Mesothelial cell of epicardium (in vitro differentiated cells): ENCODE measurements at regions not wholly inside any gene's neighbourhood (a gene's known extent, or its start where the extent isn't known, plus 50 kb on each side); places are given as distances from the start of the nearest gene placed in this dataset.
"Not testable (repeated sequence)": the region's sequence is repeated elsewhere in the genome, so short reads cannot be mapped to it uniquely, and the experiment has no call there.

Experiments
- DNase-seq, 2 experiments: peaks; one replicate each; pipeline ENCODE4 v3.0.0; 2021; ENCODE audit warnings: low spot score in 2 of 2; ENCODE audit not compliant: unreplicated experiment in 2 of 2
- H3K27ac Mint-ChIP-seq: 2 replicates; pipeline ENCODE4 v1.8.0; 2021; ENCODE audit warnings: mixed read lengths
- H3K27me3 Mint-ChIP-seq: 2 replicates; pipeline ENCODE4 v1.8.0; 2021; ENCODE audit warnings: low read depth, mixed read lengths
- H3K36me3 Mint-ChIP-seq: 2 replicates; pipeline ENCODE4 v1.8.0; 2021; ENCODE audit warnings: mixed read lengths
- H3K4me1 Mint-ChIP-seq: 2 replicates; pipeline ENCODE4 v1.8.0; 2021; ENCODE audit warnings: mixed read lengths
- H3K4me3 Mint-ChIP-seq: 2 replicates; pipeline ENCODE4 v1.8.0; 2021; ENCODE audit warnings: mild to moderate bottlenecking, moderate library complexity, mixed read lengths
- H3K9me3 Mint-ChIP-seq: 2 replicates; pipeline ENCODE4 v1.8.0; 2021; ENCODE audit warnings: mixed read lengths
- CTCF ChIP-seq: fragments of 200-600 bp; sonication (generic); IDR thresholded peaks from one replicate; pipeline ENCODE4 v1.5.0; 2021; ENCODE audit warnings: antibody characterized with exemption; ENCODE audit not compliant: unreplicated experiment

- TF ChIP-seq CTCF, result no peak
- Mint-ChIP-seq H3K4me1 (peaks cover 10% of the 10 kb centered on the region), H3K27me3 (peaks cover 5% of the 10 kb centered on the region), H3K4me3 (no peak overlapping the region), H3K27ac (no peak overlapping the region), H3K36me3 (peaks cover 2% of the 10 kb centered on the region), H3K9me3 (peaks cover 26% of the 10 kb centered on the region)
- no peak for DNase-seq
These were observed 379.2 kb upstream of the GHITM start for GRCh38 chr10:83760142-83760541.

- no peaks in the 10 kb centered on the region for H3K27me3 Mint-ChIP-seq
- no peak for DNase-seq
- H3K4me1 Mint-ChIP-seq, result peaks cover 13% of the 10 kb centered on the region
- H3K27ac Mint-ChIP-seq, result peak overlapping the region; percentile 55
- TF ChIP-seq CTCF, result no peak
- peaks cover 3% of the 10 kb centered on the region for H3K9me3 Mint-ChIP-seq
- H3K4me3 Mint-ChIP-seq, result no peak overlapping the region
- H3K36me3 Mint-ChIP-seq, result no peaks in the 10 kb centered on the region
These were observed 374.6 kb upstream of the GHITM start for GRCh38 chr10:83764666-83765065.

- TF ChIP-seq CTCF, result no peak
- Mint-ChIP-seq H3K27me3 (no peaks in the 10 kb centered on the region), H3K27ac (no peak overlapping the region), H3K4me1 (peaks cover 13% of the 10 kb centered on the region), H3K36me3 (no peaks in the 10 kb centered on the region), H3K4me3 (no peak overlapping the region), H3K9me3 (peaks cover 9% of the 10 kb centered on the region)
- no peak for DNase-seq
These were observed 373.6 kb upstream of the GHITM start for GRCh38 chr10:83765731-83766130.

GRCh38 chr10:83769281-83769820 is 370.0 kb upstream of the GHITM start:
- Mint-ChIP-seq H3K9me3 (peaks cover 36% of the 10 kb centered on the region), H3K36me3 (no peaks in the 10 kb centered on the region)
- no peak for DNase-seq

GRCh38 chr10:83786701-83787100 is 352.6 kb upstream of the GHITM start:
- not testable (repeated sequence) for H3K4me1 Mint-ChIP-seq, H3K27me3 Mint-ChIP-seq, DNase-seq, H3K27ac Mint-ChIP-seq, H3K4me3 Mint-ChIP-seq
- Mint-ChIP-seq H3K9me3 (peaks cover 37% of the 10 kb centered on the region), H3K36me3 (peaks cover 11% of the 10 kb centered on the region)

More at GRCh38 chr10:83769281-83769820, 370.0 kb upstream of the GHITM start:
- Mint-ChIP-seq H3K4me3 (no peak overlapping the region), H3K27ac (no peak overlapping the region), H3K27me3 (no peaks in the 10 kb centered on the region), H3K4me1 (peaks cover 10% of the 10 kb centered on the region)
- no peak for TF ChIP-seq CTCF

GRCh38 chr10:83801983-83802382 is 337.3 kb upstream of the GHITM start:
- DNase-seq, result no peak
- Mint-ChIP-seq H3K27ac (no peak overlapping the region), H3K36me3 (peaks cover 5% of the 10 kb centered on the region), H3K9me3 (peaks cover 27% of the 10 kb centered on the region), H3K27me3 (no peaks in the 10 kb centered on the region), H3K4me3 (no peak overlapping the region), H3K4me1 (no peaks in the 10 kb centered on the region)
- no peak for TF ChIP-seq CTCF
